ENCODE measurements at regions not wholly inside any gene's neighbourhood (a gene's known extent, or its start where the extent isn't known, plus 50 kb on each side); places are given as distances from the start of the nearest gene placed in this dataset.
"Not testable (repeated sequence)": the region's sequence is repeated elsewhere in the genome, so short reads cannot be mapped to it uniquely, and the experiment has no call there.

GRCh38 chr9:17888066-17888465 is 309.2 kb downstream of the SH3GL2 start:
- H3K27ac Mint-ChIP-seq = no peak overlapping the region
- TF ChIP-seq CTCF (IDR thresholded peaks at IDR 0.05) = no peak
- ATAC-seq (ENCODE audit: low read depth) (no peak), DNase-seq (no peak)
- H3K27me3 Mint-ChIP-seq = no peaks in the 10 kb centered on the region
- intact Hi-C loops (cut with micrococcal nuclease) = no loop called here
- no peaks in the 10 kb centered on the region for H3K36me3 Mint-ChIP-seq (ENCODE audit: low read depth)
- no peaks in the 10 kb centered on the region for H3K4me1 Mint-ChIP-seq
- POLR2A ChIA-PET = no interaction called here
- H3K9me3 Mint-ChIP-seq = no peaks in the 10 kb centered on the region
- CTCF ChIA-PET = no interaction called here
- H3K4me3 Mint-ChIP-seq = no peak overlapping the region

- DNase-seq; H3K4me3 Mint-ChIP-seq; ATAC-seq (ENCODE audit: low read depth); H3K36me3 Mint-ChIP-seq (ENCODE audit: low read depth); H3K9me3 Mint-ChIP-seq; H3K4me1 Mint-ChIP-seq; intact Hi-C loops (cut with micrococcal nuclease); H3K27ac Mint-ChIP-seq; POLR2A ChIA-PET; CTCF ChIA-PET; H3K27me3 Mint-ChIP-seq: not testable (repeated sequence)
Observed at GRCh38 chr9:17888964-17889363, 310.1 kb downstream of the SH3GL2 start.

GRCh38 chr9:17894501-17895160 is 315.8 kb downstream of the SH3GL2 start:
- ChIA-PET CTCF (no interaction called here), POLR2A (no interaction called here)
- Mint-ChIP-seq H3K27ac (no peak overlapping the region), H3K4me3 (no peak overlapping the region), H3K27me3 (no peaks in the 10 kb centered on the region), H3K4me1 (no peaks in the 10 kb centered on the region), H3K36me3 (ENCODE audit: low read depth) (no peaks in the 10 kb centered on the region), H3K9me3 (no peaks in the 10 kb centered on the region)
- intact Hi-C loops (cut with micrococcal nuclease) = no loop called here
- TF ChIP-seq CTCF (IDR thresholded peaks at IDR 0.05) = no peak
- no peak for ATAC-seq (ENCODE audit: low read depth)
- DNase-seq = no peak

GRCh38 chr9:17900606-17901005 is 321.7 kb downstream of the SH3GL2 start:
- H3K36me3 Mint-ChIP-seq (ENCODE audit: low read depth) = no peaks in the 10 kb centered on the region
- no peaks in the 10 kb centered on the region for H3K4me1 Mint-ChIP-seq
- no peaks in the 10 kb centered on the region for H3K9me3 Mint-ChIP-seq
- H3K4me3 Mint-ChIP-seq = no peak overlapping the region
- POLR2A ChIA-PET = no interaction called here
- H3K27me3 Mint-ChIP-seq = peaks cover 6% of the 10 kb centered on the region
- CTCF ChIA-PET = no interaction called here
- no peak overlapping the region for H3K27ac Mint-ChIP-seq
- DNase-seq (no peak), ATAC-seq (ENCODE audit: low read depth) (no peak)
- no peak for TF ChIP-seq CTCF (IDR thresholded peaks at IDR 0.05)
- intact Hi-C loops (cut with micrococcal nuclease) = no loop called here

- no peaks in the 10 kb centered on the region for H3K4me1 Mint-ChIP-seq
- peaks cover 19% of the 10 kb centered on the region for H3K27me3 Mint-ChIP-seq
- DNase-seq (no peak), ATAC-seq (ENCODE audit: low read depth) (no peak)
- intact Hi-C loops (cut with micrococcal nuclease) = no loop called here
- H3K9me3 Mint-ChIP-seq = peaks cover 2% of the 10 kb centered on the region
- no peak overlapping the region for H3K27ac Mint-ChIP-seq
- CTCF ChIA-PET = no interaction called here
- POLR2A ChIA-PET = no interaction called here
- no peaks in the 10 kb centered on the region for H3K36me3 Mint-ChIP-seq (ENCODE audit: low read depth)
- H3K4me3 Mint-ChIP-seq = no peak overlapping the region
- TF ChIP-seq CTCF (IDR thresholded peaks at IDR 0.05) = no peak
Observed at GRCh38 chr9:17905366-17905765, 326.5 kb downstream of the SH3GL2 start.

- Mint-ChIP-seq H3K27me3 (peaks cover 19% of the 10 kb centered on the region), H3K4me1 (no peaks in the 10 kb centered on the region), H3K9me3 (peaks cover 2% of the 10 kb centered on the region), H3K27ac (no peak overlapping the region), H3K4me3 (no peak overlapping the region), H3K36me3 (ENCODE audit: low read depth) (no peaks in the 10 kb centered on the region)
- ChIA-PET POLR2A (no interaction called here), CTCF (no interaction called here)
- intact Hi-C loops (cut with micrococcal nuclease) = no loop called here
- ATAC-seq (ENCODE audit: low read depth) = no peak
- DNase-seq = no peak
- no peak for TF ChIP-seq CTCF (IDR thresholded peaks at IDR 0.05)
Observed at GRCh38 chr9:17905781-17906175, 326.9 kb downstream of the SH3GL2 start.

Data from activated B cell treated with CpG ODN at 0.5 μM for 24 hours (primary cell).